ENCODE measurements at regions not wholly inside any gene's neighbourhood (a gene's known extent, or its start where the extent isn't known, plus 50 kb on each side); places are given as distances from the start of the nearest gene placed in this dataset.

GRCh38 chr18:78771496-78772359, 207.9 kb upstream of the SALL3 start:
- H3K4me3 ChIP-seq (ENCODE audit: control insufficient read depth, low read depth, low read length), result no peak overlapping the region
- TF ChIP-seq CTCF (IDR thresholded peaks at IDR 0.05; ENCODE audit: control insufficient read depth, insufficient read depth, low read depth, low read length, missing control alignments), result no peak
- no peak for DNase-seq (ENCODE audit: low read depth)

GRCh38 chr18:78772360-78773302, 207.0 kb upstream of the SALL3 start:
- H3K4me3 ChIP-seq (ENCODE audit: control insufficient read depth, low read depth, low read length), result no peak overlapping the region
- no peak for TF ChIP-seq CTCF (IDR thresholded peaks at IDR 0.05; ENCODE audit: control insufficient read depth, insufficient read depth, low read depth, low read length, missing control alignments)
- DNase-seq (ENCODE audit: low read depth), result no peak

- no peak for TF ChIP-seq CTCF (IDR thresholded peaks at IDR 0.05; ENCODE audit: control insufficient read depth, insufficient read depth, low read depth, low read length, missing control alignments)
Measured at GRCh38 chr18:78773303-78773755, 206.3 kb upstream of the SALL3 start.

GRCh38 chr18:78773819-78774218, 205.8 kb upstream of the SALL3 start:
- no peak for TF ChIP-seq CTCF (IDR thresholded peaks at IDR 0.05; ENCODE audit: control insufficient read depth, insufficient read depth, low read depth, low read length, missing control alignments)
- H3K4me3 ChIP-seq (ENCODE audit: control insufficient read depth, low read depth, low read length), result no peak overlapping the region
- DNase-seq (ENCODE audit: low read depth), result no peak

More at GRCh38 chr18:78773303-78773755, 206.3 kb upstream of the SALL3 start:
- no peak overlapping the region for H3K4me3 ChIP-seq (ENCODE audit: control insufficient read depth, low read depth, low read length)
- DNase-seq (ENCODE audit: low read depth), result no peak

GRCh38 chr18:78774741-78775141, 204.9 kb upstream of the SALL3 start:
- no peak for DNase-seq (ENCODE audit: low read depth)
- no peak for TF ChIP-seq CTCF (IDR thresholded peaks at IDR 0.05; ENCODE audit: control insufficient read depth, insufficient read depth, low read depth, low read length, missing control alignments)
- H3K4me3 ChIP-seq (ENCODE audit: control insufficient read depth, low read depth, low read length), result no peak overlapping the region

- no peak for TF ChIP-seq CTCF (IDR thresholded peaks at IDR 0.05; ENCODE audit: control insufficient read depth, insufficient read depth, low read depth, low read length, missing control alignments)
- no peak overlapping the region for H3K4me3 ChIP-seq (ENCODE audit: control insufficient read depth, low read depth, low read length)
- DNase-seq (ENCODE audit: low read depth), result no peak
Measured at GRCh38 chr18:78776151-78776550, 203.5 kb upstream of the SALL3 start.

Measured in AG09309 (cell line).